ENCODE measurements at regions not wholly inside any gene's neighbourhood (a gene's known extent, or its start where the extent isn't known, plus 50 kb on each side); places are given as distances from the start of the nearest gene placed in this dataset.
"Not testable (repeated sequence)": the region's sequence is repeated elsewhere in the genome, so short reads cannot be mapped to it uniquely, and the experiment has no call there.

DNA sequence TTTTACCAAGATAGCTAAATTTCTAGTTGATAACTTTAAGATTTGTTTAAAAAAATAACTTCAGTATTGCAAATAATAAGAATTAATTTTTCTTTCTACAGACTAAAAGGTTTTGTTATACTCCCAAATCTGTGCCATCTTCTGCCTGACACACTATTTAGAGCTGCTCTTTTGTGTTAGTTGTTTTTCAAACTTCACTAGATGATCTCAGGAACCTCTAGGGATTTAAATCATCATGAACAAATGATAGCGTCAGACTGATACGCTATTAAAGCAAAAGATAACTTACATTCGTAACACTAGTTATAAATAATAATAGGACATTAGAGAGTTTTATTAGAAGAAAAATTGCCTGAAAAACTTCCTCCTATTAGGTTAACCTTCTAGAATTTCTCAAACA is 243.1 kb upstream of the CXADR start:
- no peaks in the 10 kb centered on the region for H3K4me1 Mint-ChIP-seq (ENCODE audit: unreplicated experiment)
- H3K27me3 Mint-ChIP-seq (ENCODE audit: unreplicated experiment): peaks cover 2% of the 10 kb centered on the region
- no peaks in the 10 kb centered on the region for H3K9me3 Mint-ChIP-seq (ENCODE audit: unreplicated experiment)
- no peak overlapping the region for H3K27ac Mint-ChIP-seq (ENCODE audit: unreplicated experiment)
- DNase-seq (ENCODE audit: low spot score): no peak
- TF ChIP-seq, protein P1, sequence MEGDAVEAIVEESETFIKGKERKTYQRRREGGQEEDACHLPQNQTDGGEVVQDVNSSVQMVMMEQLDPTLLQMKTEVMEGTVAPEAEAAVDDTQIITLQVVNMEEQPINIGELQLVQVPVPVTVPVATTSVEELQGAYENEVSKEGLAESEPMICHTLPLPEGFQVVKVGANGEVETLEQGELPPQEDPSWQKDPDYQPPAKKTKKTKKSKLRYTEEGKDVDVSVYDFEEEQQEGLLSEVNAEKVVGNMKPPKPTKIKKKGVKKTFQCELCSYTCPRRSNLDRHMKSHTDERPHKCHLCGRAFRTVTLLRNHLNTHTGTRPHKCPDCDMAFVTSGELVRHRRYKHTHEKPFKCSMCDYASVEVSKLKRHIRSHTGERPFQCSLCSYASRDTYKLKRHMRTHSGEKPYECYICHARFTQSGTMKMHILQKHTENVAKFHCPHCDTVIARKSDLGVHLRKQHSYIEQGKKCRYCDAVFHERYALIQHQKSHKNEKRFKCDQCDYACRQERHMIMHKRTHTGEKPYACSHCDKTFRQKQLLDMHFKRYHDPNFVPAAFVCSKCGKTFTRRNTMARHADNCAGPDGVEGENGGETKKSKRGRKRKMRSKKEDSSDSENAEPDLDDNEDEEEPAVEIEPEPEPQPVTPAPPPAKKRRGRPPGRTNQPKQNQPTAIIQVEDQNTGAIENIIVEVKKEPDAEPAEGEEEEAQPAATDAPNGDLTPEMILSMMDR (IDR thresholded peaks at IDR 0.05; ENCODE audit: unreplicated experiment): no peak
- H3K4me3 Mint-ChIP-seq (ENCODE audit: unreplicated experiment): no peak overlapping the region
- no peaks in the 10 kb centered on the region for H3K36me3 Mint-ChIP-seq (ENCODE audit: low read depth, unreplicated experiment)

DNA sequence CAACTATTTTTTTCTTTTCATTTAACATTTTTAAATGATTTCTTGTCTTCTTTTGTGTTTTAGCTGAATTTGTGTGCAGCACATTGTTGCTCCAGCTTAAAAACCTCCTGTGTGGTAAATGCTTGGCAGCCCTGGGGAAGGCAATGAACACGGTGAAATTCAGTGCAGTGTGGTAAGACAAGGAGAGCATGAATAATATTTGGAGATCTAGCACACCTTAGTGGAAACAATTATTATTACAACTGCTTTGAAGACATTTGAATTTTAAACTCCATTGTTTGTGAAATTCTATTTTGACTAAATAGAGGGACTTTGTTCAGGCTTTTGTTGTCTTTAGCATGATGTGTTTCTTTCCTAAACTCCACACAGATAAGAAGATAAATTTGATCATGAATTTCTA is 242.6 kb upstream of the CXADR start:
- Mint-ChIP-seq H3K27ac (ENCODE audit: unreplicated experiment) (no peak overlapping the region), H3K27me3 (ENCODE audit: unreplicated experiment) (peaks cover 2% of the 10 kb centered on the region), H3K9me3 (ENCODE audit: unreplicated experiment) (no peaks in the 10 kb centered on the region), H3K36me3 (ENCODE audit: low read depth, unreplicated experiment) (no peaks in the 10 kb centered on the region), H3K4me1 (ENCODE audit: unreplicated experiment) (no peaks in the 10 kb centered on the region), H3K4me3 (ENCODE audit: unreplicated experiment) (no peak overlapping the region)
- TF ChIP-seq, protein P1 (IDR thresholded peaks at IDR 0.05; ENCODE audit: unreplicated experiment): peak; percentile 52
- DNase-seq (ENCODE audit: low spot score): no peak

DNA sequence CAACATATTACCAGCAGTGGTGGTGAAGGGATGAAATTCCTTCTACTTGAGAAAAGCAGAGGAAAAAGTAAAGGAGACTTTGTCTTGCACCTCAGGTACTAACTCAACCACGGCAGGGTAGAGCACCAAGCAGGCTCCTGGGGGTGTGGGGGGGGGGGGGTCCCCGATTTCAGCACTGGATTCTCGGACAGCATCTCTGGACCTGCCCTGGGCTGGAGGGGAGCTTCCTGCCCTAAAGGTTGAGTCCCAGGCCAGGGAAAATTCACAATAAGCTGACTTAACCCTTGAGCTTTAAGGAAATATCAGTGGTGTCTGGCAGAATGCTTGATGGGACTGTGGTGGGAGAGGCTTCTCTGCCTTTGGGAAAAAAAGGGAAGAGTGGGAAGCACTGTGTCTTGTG is 233.2 kb upstream of the CXADR start:
- no peaks in the 10 kb centered on the region for H3K36me3 Mint-ChIP-seq (ENCODE audit: low read depth, unreplicated experiment)
- no peaks in the 10 kb centered on the region for H3K4me1 Mint-ChIP-seq (ENCODE audit: unreplicated experiment)
- no peak overlapping the region for H3K4me3 Mint-ChIP-seq (ENCODE audit: unreplicated experiment)
- H3K27me3 Mint-ChIP-seq (ENCODE audit: unreplicated experiment): peaks cover 2% of the 10 kb centered on the region
- no peak overlapping the region for H3K27ac Mint-ChIP-seq (ENCODE audit: unreplicated experiment)
- no peak for DNase-seq (ENCODE audit: low spot score)
- TF ChIP-seq, protein P1 (IDR thresholded peaks at IDR 0.05; ENCODE audit: unreplicated experiment): no peak
- peaks cover 12% of the 10 kb centered on the region for H3K9me3 Mint-ChIP-seq (ENCODE audit: unreplicated experiment)

DNA sequence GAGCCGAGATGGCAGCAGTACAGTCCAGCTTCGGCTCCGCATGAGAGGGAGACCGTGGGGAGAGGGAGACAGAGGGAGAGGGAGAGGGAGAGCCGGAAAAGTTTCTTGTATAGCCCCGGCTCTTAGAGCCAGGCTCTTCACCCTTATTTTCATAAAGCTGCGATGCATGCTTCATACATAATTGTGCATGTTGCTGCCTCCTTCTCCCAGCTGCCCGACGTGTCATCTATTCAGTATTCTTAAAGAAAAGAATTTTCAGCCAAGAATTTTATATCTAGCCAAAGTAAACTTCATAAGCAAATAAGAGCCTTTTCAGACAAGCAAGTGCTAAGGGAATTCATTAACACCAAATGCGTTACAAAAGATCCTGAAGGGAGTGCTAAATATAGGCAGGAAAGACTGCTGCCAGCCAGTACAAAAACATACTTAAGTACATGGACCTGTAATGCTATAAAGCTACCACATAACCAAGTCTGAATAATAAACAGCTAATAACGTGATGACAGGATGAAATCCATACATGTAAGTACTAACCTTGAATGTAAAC is 219.8 kb upstream of the CXADR start:
- not testable (repeated sequence) for H3K36me3 Mint-ChIP-seq (ENCODE audit: low read depth, unreplicated experiment); H3K4me1 Mint-ChIP-seq (ENCODE audit: unreplicated experiment)

DNA sequence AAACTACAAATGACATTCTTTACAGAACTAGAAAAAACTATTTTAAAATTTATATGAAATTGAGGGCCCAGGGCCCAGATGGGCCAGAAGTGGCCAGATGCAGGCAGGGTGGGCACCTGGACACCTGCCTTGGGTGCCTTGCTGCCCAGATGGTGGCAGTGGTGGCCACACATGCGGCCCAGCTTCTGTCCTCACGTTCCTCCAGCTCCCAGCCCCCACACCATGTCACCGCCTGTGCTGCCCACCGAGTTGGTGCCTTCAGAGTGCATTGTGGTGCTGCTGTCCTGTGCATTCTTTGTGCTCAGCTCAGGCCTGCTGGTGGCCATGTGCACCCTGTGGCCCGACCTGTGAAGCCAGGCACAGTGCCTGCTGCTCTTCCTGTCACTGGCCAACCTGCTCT is 216.8 kb upstream of the CXADR start:
- TF ChIP-seq, protein P1 (IDR thresholded peaks at IDR 0.05; ENCODE audit: unreplicated experiment): no peak
- no peak overlapping the region for H3K4me3 Mint-ChIP-seq (ENCODE audit: unreplicated experiment)

More for the DNA sequence above, 219.8 kb upstream of the CXADR start:
- DNase-seq (ENCODE audit: low spot score); H3K4me3 Mint-ChIP-seq (ENCODE audit: unreplicated experiment); H3K27ac Mint-ChIP-seq (ENCODE audit: unreplicated experiment); H3K27me3 Mint-ChIP-seq (ENCODE audit: unreplicated experiment); H3K9me3 Mint-ChIP-seq (ENCODE audit: unreplicated experiment): not testable (repeated sequence)

DNA sequence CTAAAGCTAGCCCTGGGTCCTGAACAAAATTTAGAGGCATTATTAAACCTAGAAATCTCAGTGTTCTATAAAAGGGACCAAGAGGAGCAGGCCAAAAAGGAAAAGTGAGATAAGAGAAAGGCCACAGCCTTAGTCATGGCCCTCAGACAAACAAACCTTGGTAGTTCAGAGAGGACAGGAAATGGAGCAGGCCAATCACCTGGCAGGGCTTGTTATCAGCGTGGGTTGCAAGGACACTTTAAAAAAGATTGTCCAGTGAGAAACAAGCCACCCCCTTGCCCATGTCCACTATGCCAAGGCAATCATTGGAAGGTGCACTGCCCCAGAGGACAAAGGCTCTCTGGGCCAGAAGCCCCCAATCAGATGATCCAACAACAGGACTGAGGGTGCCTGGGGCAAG is 213.3 kb upstream of the CXADR start:
- not testable (repeated sequence) for DNase-seq (ENCODE audit: low spot score); H3K4me3 Mint-ChIP-seq (ENCODE audit: unreplicated experiment); H3K27me3 Mint-ChIP-seq (ENCODE audit: unreplicated experiment); H3K36me3 Mint-ChIP-seq (ENCODE audit: low read depth, unreplicated experiment); H3K9me3 Mint-ChIP-seq (ENCODE audit: unreplicated experiment); H3K27ac Mint-ChIP-seq (ENCODE audit: unreplicated experiment); H3K4me1 Mint-ChIP-seq (ENCODE audit: unreplicated experiment)

More for the DNA sequence above, 216.8 kb upstream of the CXADR start:
- peaks cover 11% of the 10 kb centered on the region for H3K36me3 Mint-ChIP-seq (ENCODE audit: low read depth, unreplicated experiment)
- peaks cover 7% of the 10 kb centered on the region for H3K9me3 Mint-ChIP-seq (ENCODE audit: unreplicated experiment)
- no peaks in the 10 kb centered on the region for H3K4me1 Mint-ChIP-seq (ENCODE audit: unreplicated experiment)
- DNase-seq (ENCODE audit: low spot score): no peak
- H3K27ac Mint-ChIP-seq (ENCODE audit: unreplicated experiment): no peak overlapping the region
- H3K27me3 Mint-ChIP-seq (ENCODE audit: unreplicated experiment): peaks cover 1% of the 10 kb centered on the region

DNA sequence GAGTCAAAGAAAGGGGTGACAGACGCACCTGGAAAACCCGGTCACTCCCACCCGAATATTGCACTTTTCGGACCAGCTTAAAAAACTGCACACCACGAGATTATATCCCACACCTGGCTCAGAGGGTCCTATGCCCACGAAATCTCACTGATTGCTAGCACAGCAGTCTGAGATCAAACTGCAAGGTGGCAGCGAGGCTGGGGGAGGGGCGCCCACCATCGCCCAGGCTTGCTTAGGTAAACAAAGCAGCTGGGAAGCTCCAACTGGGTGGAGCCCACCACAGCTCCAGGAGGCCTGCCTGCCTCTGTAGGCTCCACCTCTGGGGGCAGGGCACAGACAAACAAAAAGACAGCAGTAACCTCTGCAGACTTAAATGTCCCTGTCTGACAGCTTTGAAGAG is 185.1 kb upstream of the CXADR start:
- not testable (repeated sequence) for DNase-seq (ENCODE audit: low spot score); H3K4me1 Mint-ChIP-seq (ENCODE audit: unreplicated experiment); H3K27ac Mint-ChIP-seq (ENCODE audit: unreplicated experiment); H3K36me3 Mint-ChIP-seq (ENCODE audit: low read depth, unreplicated experiment); H3K27me3 Mint-ChIP-seq (ENCODE audit: unreplicated experiment); H3K4me3 Mint-ChIP-seq (ENCODE audit: unreplicated experiment); H3K9me3 Mint-ChIP-seq (ENCODE audit: unreplicated experiment)
